HG03135 (cell line): ENCODE measurements at regions not wholly inside any gene's neighbourhood (a gene's known extent, or its start where the extent isn't known, plus 50 kb on each side); places are given as distances from the start of the nearest gene placed in this dataset.
"Not testable (repeated sequence)": the region's sequence is repeated elsewhere in the genome, so short reads cannot be mapped to it uniquely, and the experiment has no call there.

Experiments used
- ATAC-seq: cut with Tn5 transposase; IDR thresholded peaks from one replicate; pipeline ENCODE4 v1.9.1; 2021; ENCODE audit warnings: mild to moderate bottlenecking, moderate library complexity; ENCODE audit not compliant: unreplicated experiment

DNA sequence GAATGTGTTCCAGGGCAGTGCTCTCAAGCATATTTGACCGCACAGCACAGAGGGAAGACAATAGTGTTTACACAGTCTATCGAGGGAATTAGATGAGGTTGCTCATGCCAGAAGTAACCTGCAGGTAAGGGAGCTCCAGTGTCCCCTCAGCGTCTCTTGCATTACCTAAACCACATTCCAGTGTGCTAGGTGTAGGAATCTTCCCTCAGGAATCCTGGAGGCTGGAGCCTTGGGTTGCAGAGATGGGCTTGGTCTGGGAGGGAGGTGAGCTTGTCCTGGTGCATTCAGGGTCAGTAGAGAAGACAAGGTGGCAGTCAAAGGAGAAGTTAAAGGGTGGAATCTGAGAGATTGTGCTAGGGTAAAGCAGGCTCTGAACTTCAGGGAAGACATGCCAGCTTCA lies 56.3 kb downstream of the SOX14 start:
- ATAC-seq = no peak

DNA sequence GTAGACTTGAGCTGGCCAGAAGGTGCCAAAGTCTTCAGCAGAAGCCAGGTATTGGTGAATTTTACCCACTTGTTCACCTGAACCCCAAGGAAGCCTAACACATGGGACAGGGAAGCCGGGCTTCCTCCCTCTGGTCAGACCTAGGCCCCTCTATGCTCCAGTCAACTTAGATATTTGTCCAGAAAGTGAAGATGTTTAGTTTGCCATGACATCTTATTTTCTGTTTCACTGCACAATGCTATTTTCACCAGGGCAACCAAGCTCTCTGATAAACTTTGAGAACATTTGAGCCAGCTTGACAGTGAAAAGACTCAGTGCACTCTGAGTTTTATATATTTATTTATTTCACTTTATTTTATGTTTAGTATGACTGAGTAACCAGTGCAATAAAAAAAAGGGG lies 71.0 kb downstream of the SOX14 start:
- ATAC-seq = no peak

DNA sequence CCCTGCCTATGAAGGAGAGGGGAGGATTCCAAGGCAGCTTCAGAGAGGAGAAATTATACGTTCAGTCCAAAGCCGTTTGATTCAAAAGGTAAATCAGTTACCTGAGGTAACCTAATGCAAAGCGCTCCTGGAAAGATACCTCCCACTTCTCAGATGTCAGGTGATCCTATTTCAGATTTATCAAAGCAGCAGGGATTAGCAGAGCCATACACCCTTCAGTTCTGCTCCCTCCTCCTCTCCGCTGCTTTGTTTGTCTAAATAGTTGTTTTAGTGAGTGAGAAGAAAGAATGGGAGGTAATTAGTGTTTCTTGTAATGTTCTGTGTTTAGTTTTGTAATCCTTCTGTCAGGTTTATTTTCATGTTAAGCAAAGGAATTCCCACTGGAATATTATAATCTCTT lies 81.1 kb downstream of the SOX14 start:
- no peak for ATAC-seq

DNA sequence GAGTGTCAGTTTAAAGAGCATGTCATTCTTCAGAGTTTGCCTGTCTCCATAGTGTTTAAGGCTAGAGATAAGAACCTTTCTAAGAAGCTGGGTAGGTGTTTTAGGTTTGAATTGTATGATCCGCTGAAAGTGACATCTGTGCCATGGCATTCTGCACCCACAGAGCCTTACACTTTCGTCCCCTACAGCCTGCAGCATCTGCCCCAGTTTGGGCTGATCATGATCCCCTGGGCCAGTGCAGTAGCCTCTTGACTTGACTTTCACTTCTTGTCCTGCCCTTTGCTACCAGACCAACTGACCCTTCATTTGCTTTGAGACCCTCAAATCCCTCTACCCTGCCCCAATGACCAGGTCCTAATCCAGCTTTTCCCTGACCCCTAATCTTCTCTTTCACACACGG lies 81.6 kb downstream of the SOX14 start:
- no peak for ATAC-seq

DNA sequence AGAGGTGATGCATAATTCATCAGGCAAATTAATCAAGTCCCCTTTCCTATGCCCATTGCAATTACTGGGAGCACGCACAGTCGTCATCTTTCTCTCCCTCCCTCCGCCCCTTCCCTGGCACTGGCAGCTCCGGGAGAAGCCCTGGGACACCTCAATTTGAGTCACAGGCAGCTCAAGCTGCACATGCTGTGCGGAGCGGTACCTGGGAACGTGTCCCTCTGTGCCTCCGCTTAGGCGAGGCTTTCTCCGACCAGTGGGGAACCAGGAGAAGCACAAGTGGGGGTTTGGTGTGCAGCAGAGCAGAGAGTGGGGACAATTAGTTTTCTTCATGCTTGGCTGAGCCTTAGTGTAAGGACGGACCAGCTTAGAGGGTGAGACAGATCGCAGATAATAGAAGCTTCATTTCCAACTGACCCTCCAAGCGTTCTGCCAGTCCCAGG lies 88.3 kb downstream of the SOX14 start:
- ATAC-seq = no peak

DNA sequence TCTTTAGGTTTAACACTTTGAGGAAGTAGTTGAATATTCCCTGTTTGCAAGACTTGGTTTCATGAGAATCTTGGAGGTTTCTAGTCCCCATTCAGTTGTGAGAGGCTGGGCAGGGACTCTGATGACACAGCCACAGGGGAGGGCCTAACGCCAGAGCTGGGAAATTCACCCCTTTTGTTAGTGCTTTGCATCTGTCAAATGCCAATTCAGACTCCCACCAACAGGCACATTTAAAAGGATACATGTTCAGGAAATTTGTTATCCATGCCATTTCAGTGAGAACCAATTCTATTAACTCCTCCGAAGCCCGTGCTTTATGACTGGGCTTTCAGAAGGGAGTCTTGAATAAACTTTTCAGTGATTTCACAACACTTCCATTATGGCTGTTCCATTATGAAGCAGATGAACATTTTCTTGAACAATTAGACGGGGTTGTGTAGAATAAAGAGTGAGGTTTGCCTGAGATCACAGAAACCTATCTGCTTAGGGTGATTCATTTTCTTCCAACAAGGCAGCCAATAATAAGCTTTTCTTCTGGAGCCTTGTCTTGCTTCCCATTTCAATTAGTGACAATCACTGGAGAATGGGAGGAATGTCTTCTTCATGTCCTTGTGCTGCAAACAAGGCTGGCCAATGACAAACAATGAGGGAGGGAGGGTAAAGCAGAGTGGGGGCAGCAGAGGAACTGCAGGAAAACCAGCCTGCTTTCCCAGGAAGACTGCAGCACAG lies 90.6 kb downstream of the SOX14 start:
- no peak for ATAC-seq

DNA sequence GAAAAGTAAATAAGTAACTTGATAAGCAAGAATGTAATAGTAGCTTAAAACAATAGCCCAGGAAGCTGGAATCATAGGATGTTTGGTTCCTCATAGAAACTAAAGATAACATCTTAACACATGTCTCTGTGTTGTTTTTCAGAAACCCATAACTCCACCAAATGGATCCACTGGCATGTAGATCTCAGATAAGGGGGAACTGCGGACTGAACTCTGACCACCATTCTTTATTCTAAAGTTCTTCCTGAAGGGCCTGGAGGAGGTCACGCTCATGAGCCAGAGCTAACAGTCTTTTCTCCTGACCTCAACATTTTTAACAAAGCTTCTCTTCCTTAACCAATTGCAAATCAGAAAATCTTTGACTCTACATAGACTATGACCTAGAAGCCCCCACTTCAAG lies 101.9 kb downstream of the SOX14 start:
- no peak for ATAC-seq

DNA sequence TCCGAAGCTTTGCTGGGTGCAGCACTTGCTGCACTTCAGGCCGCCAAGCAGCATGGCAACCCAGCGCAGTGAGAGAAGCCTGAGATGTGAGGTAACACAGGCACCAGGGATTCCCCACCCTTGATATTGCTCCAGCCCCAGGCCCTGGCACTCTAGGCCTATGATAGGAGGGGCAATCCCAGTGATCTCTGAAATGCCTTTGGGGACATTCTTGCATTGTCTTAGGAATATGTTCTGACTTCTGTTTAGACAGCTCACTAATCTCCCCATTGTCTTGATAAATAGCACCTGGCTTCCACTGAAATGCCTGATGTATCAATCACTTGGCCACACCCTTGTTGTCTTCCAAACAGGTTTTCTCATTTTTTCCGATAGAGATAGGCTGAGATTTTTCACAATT lies 102.8 kb downstream of the SOX14 start:
- no peak for ATAC-seq

DNA sequence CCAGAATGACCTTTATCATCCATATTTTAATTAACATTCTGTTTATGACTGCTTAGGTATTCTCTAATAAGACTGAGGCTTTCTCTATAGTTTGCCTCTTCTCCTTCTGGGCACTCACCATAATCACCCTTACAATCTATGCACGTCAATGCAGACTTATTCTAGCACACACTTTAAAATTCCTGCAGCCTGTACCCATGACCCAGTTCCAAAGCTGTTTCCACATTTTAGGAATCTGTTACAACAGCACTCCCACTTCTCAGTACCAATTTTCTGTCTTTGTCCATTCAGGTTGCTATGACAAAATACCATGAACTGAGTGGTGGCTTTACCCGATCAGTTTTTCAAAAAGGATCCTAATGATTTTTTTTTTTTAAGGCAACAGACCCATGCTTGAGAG lies 103.5 kb downstream of the SOX14 start:
- ATAC-seq = no peak

DNA sequence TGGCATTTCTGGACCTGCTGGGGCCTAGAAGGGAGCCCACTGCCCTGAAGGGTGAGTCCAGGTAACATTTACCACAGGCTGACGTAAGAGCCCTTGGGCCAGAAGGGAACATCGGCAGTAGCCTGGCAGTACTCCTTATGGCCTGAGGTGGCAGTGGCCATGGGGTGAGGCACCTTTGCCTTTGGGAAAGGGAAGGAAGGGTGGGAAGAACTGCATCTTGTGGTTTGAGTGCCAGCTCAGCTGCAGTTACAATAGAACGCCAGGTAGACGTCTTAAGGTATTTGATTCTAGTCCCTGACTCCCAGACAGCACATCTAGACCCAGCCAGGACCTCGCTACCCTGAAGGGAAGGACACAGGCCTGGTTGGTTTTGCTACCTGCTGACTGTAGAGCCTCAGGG lies 104.9 kb downstream of the SOX14 start:
- no peak for ATAC-seq

DNA sequence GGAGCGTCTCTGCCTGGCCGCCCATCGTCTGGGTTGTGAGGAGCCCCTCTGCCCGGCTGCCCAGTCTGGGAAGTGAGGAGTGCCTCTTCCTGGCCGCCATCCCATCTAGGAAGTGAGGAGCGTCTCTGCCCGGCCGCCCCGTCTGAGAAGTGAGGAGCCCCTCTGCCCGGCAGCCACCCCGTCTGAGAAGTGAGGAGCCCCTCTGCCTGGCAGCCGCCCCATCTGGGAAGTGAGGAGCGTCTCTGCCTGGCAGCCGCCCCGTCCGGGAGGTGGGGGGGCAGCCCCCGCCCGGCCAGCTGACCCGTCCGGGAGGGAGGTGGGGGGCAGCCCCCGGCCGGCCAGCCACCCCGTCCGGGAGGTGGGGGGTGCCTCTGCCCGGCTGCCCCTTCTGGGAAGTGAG lies 108.5 kb downstream of the SOX14 start:
- ATAC-seq = not testable (repeated sequence)

DNA sequence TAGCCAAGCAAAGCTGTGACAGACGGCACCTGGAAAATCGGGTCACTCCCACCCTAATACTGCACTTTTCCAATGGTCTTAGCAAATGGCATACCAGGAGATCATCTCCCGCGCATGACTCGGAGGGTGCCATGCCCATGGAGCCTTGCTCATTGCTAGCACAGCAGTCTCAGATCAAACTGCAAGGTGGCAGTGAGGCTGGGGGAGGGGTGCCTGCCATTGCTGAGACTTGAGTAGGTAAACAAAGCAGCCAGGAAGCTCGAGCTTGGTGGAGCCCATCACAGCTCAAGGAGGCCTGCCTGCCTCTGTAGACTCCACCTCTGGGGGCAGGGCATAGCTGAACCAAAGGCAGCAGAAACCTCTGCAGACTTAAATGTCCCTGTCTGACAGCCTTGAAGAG lies 113.1 kb upstream of the CLDN18 start:
- not testable (repeated sequence) for ATAC-seq

DNA sequence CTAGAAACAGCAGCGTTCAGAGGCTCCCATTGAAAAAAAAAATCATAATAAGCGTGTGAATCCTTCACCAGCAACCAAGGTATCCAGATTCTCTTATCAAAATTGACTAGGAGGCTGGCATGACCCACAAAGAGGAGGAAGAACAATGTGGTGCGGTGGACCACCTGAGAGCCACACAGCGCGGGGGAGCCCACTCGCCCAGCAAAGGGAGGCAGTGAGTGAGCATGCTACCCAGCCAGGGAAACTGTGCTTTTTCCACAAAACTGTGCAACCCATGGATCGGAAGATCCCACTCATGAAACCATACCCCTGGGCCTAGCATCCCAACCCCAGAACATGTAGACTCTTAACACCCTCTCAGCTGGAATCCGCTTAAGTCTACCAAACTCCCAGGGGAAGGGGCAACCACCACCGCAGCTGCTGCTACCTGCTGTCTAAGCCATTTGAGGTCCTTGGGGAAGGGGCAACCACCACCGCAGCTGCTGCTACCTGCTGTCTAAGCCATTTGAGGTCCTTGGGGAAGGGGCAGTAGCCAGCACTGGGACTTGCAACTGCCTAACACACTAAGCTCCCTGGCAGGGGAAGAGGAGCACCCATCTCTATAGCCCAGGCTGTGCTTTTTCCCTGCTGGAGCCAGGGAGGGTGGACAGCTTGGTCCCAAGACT lies 102.8 kb upstream of the CLDN18 start:
- ATAC-seq = no peak

DNA sequence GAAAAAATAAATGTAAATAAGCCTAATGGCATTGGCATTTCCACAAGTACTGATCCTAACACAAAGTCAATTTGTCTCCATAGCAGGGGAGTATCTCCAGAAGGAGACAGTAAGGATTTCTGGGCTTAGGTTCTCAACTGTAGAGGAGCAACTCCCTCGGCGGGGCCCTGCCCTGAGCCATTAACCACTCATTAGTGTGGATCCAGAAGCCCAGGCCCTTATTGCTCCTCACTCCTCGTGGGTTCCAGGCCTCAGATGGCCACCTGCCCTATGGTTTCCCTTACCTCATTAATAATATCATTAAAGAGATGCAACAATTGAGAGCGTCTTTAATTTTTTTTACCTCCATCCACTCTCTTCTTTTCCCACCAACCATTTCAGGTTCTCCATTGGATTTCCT lies 85.3 kb upstream of the CLDN18 start:
- no peak for ATAC-seq

DNA sequence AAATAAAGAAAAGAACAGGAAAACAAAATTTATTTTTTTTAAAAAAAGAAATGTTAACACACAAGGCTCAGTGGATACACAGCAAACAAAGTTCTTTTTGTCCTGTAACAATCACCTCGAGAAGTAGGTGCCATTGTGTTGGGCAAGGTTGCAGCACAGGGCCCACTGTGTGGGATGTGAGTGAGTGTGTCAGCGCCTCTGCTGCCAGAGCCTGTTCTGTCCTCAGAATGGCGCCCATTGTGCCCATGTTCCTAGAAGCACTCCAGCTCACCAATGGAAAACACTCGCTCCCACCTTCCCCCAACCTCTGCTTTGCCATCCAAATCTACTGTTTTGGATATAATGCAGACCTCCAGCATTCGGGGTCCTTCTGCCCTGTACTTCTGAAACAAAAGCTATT lies 84.9 kb upstream of the CLDN18 start:
- no peak for ATAC-seq

DNA sequence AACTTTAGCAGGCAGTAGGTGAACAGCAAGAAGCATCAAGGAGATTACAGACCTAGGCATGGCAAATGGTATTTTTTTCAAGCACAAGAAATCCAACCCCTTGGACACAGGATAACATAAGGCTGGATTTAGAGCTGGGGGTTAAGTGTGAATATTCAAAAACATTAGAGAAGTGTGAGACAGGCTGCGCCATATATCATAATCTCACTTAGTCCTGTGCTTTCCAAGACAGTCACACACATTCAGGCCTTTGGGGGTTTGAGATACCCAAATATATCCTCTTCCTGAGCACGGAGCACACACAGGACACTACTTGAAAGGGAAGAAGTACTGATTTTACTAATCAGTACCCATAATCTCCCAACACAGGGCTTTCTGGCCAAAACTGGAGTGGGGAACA lies 83.0 kb upstream of the CLDN18 start:
- ATAC-seq = no peak

DNA sequence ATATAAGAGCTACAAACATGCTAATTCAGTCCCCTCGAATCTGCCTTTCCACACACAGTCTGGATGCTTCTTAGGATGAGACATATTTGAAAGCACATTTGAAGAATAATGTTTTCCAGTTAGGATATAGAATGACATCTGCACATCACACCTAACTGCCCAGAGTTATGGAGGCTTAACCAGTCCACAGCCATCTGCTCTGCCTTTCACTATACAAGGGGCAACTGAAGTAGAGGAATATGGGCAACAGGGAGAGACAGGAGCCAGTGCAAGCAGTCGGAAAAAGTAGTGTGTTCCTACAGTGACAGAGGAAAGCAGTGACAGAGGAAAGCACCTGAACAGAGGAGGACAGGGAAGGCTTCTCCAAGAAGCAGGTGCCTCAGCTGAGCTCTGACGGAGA lies 79.0 kb upstream of the CLDN18 start:
- ATAC-seq = no peak

DNA sequence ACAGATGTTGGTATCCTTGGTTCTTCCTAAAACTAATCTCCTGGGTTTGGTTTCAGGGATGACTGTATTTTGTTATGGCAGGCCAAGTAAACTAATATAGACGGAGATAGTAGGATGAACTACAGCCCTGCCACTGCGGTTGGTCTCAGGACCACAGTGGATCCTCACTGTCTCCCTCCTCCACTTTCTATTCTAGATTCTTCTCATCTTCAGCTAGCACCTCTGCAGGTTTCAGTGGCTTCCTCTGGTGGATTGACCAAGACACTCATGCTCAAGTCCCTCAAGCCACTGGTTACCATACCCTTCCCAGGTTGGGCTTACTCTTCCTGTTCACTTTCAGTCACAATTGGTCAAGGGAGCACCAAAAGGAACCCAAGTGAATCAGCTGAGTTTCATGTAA lies 71.1 kb upstream of the CLDN18 start:
- ATAC-seq = no peak

DNA sequence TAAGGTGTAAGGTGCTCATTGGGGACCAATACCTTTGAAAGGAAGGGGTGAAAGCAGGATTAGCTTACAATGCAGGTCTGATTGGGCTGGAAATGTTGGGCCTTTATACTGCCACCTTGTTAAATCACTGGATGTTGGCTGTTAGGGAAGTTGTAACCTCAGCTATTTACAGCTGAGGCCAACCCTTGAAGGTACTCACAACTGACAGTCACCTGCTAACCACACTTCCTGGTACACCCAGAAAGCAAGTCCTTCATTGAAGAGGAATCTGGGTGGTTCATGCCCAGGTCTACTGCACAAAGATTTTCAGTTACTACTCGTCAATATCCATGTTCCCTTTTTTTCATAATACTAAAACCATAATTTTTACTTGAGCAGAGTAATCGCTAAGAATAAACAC lies 65.4 kb upstream of the CLDN18 start:
- ATAC-seq = no peak

DNA sequence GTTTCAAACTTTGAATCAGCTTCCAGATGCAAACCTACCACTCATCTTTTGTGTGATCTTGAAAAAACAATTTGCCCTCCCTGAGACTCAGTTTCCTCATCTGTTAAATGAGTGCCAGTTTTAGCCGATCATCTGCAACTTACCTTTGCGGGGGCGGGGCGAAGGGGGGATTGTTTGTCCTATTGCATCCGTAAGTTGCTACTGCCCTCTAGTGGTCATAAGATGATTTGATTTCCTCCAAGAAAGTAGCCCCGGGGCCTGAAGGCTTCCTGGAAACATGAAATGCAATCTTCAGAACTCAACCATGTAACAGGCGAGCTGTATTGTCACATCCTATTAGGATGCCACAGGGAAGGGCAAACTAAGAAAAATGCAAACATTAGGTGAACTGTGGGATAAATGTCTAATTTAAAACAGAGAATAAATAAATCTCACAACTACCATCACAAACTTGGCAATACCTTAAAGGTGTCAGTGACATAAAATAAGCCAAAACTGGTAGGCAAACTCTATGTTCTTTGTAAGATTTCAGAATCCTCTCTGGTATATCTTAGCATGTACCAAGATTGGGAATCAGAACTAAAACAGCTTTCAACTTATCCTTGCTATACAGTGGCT lies 63.5 kb upstream of the CLDN18 start:
- ATAC-seq = peak; percentile 60

DNA sequence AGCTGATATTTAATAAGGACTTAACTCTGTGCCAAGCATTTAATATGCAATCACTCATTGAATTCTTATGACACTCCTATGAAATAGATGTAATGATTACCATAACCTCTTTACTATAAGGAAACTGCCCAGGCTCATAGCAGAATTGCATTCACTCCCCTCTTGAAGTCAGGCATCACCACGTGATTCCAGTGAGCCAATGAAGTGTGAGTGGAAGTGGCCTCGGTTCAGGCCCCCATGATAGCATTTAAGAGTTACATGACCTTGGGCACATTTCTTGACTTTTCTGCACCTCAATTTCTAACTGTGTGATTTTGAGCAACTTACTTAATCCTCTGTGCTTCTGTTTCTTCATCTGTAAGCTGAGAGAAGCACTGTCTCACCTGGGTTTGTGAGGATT lies 62.8 kb upstream of the CLDN18 start:
- no peak for ATAC-seq

DNA sequence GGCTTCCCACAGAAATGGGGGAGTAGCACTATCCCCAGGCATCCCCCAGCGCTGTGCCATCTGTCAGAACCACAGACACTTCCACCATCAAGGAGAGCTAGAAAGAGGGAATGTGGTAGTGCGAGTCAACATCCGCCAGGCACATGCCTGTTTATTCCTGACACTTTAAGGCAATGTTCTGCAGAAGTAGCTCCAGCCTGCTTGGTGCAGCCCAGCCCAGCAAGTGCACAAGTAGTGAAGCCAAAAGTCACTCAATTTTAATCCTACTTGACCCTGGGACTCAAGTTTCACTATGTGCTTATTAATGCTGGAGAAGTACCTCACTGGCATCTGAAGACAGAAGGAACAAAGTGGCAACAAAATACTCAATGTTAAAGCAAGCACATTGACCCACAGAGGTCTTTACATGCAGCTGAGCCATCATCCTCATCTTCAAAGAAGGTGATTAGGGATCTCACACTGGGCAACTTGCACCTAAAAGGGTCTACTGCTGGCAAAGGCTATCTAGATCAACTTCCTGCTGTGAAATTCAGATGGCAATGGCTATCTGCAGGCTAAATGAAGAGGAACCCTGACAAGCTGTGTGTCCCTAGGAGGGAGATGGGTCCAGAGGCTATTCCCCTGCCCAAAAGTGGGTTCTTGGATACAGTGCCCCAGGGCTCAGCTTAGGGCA lies 61.4 kb upstream of the CLDN18 start:
- ATAC-seq = no peak
